ENCODE measurements at regions not wholly inside any gene's neighbourhood (a gene's known extent, or its start where the extent isn't known, plus 50 kb on each side); places are given as distances from the start of the nearest gene placed in this dataset.
"Not testable (repeated sequence)": the region's sequence is repeated elsewhere in the genome, so short reads cannot be mapped to it uniquely, and the experiment has no call there.

DNA sequence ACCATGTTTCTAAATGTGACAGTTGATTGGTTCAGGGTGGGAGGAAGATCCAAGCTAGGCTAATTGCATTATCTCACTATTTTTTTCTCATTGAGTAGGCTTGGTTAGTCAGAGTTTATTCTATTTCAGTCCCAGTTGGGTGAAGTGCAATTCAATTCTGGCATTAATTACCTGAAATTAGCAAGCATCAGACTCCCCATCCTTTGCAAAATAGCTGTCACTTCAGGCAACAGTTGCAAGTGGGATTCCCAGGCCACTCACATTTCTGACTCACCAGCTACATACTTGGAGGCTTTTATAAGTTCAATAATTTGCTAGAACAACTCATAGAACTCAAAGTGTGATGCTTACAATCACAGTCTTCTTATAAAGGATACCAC, 155.8 kb upstream of the HAND2 start:
- DNase-seq, result no peak

DNA sequence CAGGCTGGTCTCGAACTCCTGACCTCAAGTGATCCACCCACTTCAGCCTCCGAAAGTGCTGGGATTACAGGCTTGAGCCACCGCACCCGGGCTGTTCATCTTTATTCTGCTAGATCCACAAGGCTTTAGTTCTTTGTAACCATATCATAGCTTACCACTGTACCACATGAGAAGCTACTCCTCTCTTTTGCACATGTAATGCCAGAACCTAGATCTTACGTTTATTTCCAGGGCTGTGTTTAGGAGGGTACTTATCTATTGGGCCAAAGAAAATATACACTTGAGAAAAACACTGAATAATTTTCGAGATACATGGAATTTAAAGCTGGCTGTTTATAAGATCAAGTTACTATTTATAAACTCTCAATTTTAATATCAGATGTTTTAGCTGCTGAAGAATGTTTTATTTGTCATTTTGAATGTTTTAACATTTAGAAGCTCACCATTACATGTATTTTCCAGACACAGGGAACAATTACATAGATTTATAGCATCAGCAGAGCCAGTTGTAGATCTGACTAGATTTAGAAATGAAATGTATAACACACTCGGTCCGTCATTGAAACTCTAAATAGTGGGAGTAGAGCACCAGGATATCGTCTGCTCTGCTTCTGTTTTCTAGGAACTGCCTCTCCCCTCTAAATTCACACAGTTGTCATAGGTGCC, 155.3 kb upstream of the HAND2 start:
- no peak for DNase-seq

DNA sequence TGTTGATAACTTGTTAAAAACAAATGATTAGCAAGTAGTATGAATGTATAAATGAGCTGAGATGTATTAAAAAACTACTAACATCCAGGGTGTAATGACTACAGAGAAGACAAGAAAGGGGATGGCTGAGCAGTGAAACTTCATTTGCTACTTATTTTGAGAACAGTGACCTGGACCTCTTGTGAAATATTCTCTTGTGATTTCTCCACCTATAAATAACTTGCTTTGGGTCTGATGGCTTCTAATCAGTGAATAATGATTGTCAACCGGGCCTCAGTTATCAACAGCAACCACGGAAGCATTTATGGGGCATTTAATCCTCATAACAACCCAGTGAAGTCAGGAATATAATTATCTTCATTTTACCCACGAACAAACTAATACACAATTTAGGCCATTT, 154.2 kb upstream of the HAND2 start:
- DNase-seq, result no peak

DNA sequence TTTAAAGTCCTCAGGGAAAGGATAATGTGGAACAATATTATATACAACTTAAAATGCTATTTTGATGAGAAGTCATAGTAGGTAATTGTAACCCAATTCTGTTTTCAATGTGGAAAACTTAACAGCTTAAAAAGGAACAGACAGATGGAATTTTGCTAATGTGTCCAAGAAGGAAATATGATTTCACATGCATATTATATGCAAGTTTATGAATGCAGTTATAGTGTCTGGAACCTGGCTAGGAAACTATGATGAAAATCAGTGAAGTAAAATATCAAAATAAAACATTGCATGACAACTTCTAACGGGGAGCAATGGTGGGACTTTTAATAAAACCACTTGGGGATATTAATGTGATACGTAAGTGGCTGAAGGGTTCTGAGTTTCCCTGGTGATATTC, 152.6 kb upstream of the HAND2 start:
- no peak for DNase-seq

DNA sequence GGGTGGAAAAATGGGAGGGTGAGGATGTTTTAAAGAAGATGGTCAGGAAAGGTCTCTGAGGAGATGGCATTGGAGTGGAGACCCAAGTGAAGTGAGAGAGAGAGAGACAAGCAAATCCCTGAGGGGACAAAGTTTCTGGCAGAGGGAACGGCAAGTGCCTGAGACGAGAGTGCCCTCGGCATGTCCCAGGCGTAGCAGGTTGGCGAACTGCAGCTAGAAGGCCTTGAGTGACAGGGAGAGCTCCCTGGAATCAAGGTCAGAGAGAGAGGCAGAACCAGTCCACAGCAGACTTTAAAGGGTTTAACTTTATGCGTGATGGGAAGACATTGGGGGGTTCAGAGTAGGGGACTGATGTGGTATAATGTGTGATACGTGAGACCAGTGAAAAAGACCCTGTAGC, 150.2 kb upstream of the HAND2 start:
- no peak for DNase-seq

DNA sequence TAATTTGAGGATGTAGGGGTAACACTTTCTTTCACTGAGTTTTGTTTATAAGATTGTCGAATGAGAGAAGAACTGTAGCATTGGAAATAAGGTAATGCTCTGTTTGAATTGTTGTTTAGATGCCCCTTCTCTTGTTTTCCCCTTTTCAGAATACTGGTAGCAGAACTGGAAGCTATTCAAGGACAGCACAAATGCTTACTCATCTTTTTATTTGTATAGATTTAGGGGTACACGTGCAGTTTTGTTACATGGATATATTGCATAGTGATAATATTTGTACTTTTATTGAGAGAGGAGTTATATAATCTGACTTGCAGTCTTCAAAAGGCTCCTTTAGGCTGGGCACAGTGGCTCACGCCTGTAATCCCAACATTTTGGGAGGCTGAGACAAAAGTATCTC, 145.4 kb upstream of the HAND2 start:
- no peak for DNase-seq

DNA sequence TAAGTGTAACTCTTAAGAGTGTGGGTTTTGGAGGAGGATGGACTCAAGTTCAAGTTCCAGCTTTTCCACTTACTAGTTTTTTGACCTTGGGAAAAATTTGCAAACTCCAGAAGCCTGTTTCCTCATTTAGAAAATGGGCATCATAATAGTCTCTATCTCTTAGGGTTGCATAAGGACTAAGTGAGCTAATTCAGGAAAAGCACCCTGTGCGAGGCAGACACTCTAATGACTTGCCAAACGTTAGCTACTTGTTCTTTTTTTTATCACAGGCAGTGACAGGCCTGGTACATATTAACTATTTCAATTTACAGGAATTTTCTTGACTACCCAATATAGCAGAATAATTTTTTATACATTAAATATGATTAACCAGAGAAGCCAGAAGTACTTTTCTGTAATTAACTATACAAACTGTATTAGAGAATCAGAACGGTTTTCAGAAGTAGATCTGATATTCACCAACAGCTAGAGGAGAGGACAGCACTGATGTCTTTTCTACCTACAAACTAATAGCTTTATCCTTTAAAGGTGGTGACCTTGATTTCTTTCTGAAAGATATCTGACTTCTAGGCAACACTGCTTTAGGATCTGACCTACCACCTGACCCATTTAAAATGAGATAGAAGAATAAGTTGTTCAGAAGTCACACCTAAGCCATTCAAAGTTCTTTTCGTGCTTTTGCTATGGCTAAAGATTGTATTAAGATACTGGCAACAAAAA, 139.6 kb upstream of the HAND2 start:
- no peak for DNase-seq

DNA sequence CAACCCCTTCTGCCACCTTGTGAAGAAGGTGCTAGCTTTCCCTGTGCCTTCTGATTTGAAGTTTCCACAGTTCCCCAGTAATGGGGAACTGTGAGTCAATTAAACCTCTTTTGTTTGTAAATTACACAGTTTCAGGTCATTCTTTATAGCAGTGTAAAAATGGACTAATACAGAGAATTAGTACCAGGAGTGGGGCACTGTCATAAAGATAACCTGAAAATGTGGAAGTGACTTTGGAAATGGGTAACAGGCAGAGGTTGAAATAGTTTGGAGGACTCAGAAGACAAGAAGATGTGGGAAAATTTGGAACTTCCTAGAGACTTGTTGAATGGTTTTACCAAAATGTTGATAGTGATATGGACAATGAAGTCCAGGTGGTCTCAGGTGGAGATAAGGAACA, 131.0 kb upstream of the HAND2 start:
- no peak for DNase-seq

DNA sequence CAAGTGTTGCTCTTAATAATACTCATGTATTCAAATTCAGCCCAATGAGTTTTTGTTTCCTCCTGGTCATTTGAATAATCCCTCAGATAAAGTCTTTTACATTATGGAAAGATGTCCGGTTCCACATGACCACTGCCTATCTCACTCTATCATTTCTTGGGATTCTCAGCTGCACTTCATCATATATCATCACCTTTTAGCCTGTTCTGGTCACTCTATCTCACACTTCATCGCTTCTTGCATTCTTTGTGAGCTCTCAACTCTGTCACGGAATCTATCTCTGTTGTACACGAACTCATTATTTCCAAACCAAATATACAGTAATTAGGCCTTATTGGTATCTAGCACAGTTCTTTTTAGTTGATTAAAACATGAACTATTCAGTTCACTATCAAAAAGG, 126.9 kb upstream of the HAND2 start:
- DNase-seq, result no peak

DNA sequence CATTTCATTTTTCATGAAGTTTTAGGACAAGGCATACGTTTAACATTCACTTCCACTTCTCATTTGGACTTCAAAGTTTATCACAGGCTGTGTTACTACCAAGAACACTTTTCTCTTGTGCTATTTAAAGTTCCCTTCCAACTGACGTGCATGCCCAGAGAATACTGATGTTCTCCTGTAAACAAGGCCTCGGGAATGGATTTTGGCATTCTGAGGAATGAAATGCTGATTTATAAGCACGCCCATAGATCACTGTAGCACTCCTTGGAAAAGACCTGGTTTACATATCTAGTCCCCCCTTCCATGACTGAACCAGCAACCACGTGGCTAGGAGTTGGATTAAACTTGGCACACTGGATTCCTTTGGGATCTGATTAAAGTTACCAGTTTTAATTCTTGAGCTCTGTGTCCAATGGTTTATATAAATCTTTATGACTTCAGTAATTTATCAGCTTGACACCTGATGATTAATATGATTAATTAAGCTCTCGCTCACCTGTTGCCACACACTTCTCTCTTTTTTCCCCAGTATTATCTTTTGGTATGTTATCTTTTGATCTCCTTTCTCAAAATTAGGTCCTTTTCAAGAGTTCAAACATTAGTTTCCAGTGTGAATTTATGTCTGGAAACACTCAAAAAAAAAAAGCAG, 122.4 kb upstream of the HAND2 start:
- no peak for DNase-seq

DNA sequence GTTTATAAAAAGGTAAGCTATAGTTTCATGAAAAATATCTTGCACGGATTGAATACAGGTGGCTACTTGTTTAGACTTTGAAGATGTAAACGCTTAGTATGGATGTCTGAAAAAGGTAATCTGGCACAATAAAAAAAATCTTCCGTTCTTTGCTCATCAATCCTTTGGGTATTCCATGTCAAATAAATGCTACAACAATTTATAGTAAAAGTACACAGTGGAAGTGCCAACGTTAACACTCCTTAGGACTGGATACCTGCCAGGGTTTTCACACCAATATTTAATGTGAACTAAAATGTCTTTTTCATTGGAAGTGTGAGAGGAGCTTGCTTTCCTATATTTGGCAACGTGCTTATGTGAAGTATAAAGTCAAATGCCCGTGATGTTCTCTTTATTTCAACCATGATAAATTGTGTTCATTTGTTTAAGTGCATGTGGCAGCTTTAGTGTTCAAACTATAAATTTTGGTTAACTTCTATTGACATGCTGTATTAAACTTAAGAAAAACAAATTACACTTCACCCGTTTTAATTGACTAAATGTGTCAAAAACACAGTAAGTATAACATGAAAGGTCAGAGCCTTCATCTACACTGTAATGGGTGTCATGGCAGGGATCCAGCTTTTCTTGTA, 121.7 kb upstream of the HAND2 start:
- no peak for DNase-seq

DNA sequence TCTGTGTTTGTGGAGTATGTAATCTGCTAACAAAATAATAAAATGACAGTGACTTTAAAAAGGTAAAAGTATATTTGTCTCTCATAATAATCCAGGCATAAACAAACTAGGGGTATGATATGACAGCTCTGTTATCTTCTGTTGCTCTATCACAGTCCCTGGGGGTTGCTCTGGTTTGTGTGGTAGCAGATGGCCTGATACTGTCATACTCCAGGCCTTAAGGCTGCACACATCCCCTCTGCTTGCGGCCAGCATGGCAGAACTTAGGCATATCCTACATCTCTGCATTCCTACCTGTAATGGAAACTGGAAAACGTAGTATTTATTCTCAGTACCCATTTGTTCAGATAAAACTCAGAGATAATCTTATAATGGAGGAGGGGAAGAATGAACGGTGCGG, 117.9 kb upstream of the HAND2 start:
- no peak for DNase-seq

DNA sequence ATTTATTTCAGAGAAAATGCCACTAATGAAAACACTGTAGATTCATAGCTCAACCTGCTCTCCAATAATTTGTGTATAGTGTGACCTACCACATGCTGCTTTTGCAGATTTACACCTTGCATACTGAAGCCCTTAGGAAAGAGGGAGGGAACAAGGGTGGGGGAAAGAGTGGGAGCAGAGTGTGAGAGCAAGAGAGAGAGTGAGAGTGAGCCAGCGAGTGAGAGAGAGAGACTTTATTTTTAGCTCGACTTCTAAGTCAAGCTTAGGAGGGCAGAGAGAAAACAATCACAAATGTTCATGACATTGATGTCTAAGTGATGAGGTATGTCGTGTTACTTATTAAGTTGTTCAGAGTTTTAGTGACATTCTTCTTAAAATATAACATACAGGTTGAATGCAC, 112.5 kb upstream of the HAND2 start:
- DNase-seq, result no peak

DNA sequence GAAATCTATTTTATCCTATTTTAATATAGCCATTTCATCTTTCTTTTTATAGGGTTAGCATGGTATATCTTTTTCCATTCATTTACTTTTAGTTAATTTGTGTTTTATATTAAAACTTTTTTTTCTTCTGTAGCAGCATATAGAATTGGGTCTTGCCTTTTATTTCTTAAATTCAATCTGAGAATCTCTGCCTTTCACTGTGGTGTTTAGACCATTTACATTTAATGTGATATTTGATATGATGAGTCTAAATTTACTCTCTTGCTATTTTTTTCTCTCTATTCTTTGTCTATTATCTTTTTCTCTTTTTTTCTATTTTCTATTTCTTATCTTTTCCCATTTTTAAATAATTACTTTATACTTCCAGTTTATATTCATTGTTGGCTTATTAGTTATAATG, 105.4 kb upstream of the HAND2 start:
- DNase-seq, result no peak

DNA sequence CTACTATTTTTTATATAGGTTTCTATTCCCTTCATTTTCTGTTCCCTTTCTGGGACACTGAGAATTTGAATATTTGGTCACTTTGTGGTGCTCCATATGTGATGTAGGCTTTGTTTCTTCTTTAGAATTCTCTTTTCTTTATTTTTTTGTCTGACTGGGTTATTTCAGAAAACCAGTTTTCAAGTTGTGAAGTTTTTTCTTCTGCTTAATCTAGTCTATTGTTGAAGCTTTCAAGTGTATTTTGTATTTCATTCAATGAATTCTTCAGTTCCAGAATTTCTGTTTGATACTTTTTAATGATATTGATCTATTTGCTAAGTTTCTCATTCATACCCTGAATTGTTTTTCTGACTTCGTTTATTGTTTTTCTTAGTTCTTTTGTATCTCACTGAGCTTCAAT, 96.2 kb upstream of the HAND2 start:
- no peak for DNase-seq

DNA sequence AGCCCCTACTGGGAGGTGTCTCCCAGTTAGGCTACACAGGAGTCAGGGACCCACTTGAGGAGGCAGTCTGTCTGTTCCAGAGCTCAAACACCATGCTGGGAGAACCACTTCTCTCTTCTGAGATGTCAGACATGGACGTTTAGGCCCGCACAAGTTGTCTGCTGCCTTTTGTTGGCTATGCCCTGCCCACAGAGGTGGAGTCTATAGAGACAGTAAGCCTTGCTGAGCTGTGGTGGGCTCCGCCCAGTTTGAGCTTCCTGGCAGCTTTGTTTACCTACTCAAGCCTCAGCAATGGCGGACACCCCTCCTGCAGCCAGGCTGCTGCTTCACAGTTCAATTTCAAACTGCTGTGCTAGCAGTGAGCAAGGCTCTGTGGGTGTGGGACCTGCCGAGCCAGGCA, 88.6 kb upstream of the HAND2 start:
- not testable (repeated sequence) for DNase-seq

DNA sequence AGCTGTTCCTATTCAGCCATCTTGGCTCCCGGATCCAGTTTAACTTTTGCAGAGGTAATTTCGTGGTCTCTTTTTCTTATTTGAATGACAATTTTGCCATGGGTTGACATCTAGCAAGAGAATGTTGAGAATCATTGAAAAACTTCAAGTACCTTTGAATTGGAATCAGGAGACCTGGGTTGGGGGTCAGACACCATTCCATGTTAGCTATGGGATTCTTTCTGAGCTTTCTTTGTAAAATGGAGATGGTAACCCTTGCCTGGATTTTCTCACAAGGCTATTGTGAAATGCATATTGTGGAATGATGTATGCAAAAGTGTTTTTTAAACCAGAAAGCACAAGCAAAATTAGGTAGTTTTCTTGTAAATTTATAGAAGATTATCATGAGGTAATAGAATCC, 79.1 kb upstream of the HAND2 start:
- no peak for DNase-seq

DNA sequence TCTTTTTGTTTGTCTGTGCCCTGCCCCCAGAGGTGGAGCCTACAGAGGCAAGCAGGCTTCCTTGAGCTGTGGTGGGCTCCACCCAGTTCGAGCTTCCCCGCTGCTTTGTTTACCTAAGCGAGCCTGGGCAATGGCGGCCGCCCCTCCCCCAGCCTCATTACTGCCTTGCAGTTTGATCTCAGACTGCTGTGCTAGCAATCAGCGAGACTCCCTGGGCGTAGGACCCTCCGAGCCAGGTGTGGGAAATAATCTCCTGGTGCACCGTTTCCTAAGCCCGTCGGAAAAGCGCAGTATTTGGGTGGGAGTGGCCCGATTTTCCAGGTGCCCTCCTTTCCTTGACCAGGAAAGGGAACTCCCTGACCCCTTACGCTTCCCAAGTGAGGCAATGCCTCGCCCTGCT, 78.6 kb upstream of the HAND2 start:
- not testable (repeated sequence) for DNase-seq

DNA sequence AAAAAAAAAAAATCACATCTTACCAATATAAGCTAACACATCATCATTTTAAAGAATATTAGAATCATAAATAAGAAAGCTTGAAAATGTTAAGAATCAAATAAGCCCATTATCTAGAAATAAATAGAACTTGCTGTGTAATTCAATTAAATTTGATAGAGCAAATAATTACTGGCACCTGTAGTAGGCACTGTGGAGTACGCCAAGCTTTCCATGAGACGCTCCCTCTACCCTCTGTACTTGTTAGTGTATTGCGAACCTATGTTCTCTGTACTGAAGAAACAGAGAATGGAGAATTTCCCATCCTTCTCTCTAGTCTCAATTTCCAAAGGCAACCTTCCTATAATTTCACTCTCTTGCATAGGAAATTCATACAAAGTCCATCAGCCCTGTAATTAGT, 61.7 kb upstream of the HAND2 start:
- DNase-seq, result no peak

DNA sequence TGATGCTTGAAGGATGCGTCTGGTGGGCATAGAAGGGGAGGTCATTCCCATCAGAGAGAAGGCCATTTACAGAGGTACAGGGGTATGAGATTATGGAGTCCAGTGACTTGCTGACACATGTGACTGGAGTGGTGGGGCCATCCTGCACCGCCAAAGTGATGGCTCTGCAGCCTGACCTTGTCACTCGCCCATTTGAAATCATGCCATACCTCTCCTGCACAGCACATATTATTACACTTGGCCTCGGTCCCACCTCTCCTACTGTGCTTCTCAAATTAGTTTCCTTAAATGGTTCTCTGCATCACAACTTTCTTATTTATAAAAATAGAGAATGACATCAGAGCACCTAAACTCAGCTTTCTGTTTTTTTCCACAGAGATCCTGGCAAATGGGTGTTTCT, 60.7 kb upstream of the HAND2 start:
- DNase-seq, result no peak

DNA sequence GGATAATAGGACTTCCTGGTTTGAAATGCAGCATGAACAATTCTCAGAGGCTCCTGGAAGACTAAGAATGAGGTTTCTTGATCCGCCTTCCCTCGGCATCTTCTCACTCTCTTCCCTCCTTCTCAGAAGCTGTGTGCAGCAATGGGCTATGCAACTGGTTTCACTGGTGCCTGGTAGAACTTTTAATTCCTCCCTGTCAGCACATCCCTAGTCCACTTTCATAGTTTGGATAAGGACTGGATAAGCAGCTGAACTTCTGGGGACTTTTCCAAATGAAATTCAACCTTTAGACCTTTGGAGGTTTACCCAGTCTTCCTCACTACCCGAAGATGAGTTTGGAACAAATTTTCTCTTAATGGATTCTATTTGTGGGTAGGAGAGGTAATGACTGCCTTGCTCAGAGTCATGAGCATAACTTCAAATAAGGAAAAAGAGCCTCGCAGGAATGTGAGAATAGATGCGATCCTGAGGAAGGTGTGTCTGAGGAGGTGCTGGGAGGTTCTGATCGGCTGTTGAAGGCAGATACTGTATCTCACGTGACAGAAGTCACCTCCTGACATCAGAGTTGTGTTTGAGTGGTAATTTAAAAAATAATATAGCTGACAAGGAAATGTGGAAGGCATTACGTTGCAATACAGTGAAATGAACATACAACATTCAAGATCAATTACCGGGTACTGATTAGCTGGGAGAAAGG, 56.0 kb upstream of the HAND2 start:
- DNase-seq, result no peak

DNA sequence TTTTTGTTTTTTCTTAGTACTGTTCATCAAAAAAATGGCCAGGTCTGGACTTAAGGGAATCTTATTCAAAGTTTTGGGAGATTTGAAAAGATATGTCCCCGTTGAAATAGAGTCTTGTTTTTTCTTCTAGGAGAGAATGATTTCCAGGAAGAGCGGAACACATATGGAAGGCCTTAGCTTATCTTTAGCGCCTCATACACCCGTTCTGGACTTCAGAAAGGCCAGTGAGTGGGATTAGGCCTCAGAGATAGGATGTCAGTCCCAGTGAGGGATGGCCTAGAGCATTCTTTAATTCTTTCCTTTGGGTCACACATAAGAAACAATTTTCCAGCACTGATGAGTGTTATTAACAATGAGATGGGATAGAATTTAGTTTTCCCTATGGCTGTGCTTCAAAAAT, 54.5 kb upstream of the HAND2 start:
- no peak for DNase-seq
